ENCODE measurements at regions not wholly inside any gene's neighbourhood (a gene's known extent, or its start where the extent isn't known, plus 50 kb on each side); places are given as distances from the start of the nearest gene placed in this dataset.

- DNase-seq, result no peak
Measured at GRCh38 chr5:97608501-97608900, 425.5 kb upstream of the RIOK2 start.

- DNase-seq, result no peak
Measured at GRCh38 chr5:97618721-97619120, 435.7 kb upstream of the RIOK2 start.

DNA sequence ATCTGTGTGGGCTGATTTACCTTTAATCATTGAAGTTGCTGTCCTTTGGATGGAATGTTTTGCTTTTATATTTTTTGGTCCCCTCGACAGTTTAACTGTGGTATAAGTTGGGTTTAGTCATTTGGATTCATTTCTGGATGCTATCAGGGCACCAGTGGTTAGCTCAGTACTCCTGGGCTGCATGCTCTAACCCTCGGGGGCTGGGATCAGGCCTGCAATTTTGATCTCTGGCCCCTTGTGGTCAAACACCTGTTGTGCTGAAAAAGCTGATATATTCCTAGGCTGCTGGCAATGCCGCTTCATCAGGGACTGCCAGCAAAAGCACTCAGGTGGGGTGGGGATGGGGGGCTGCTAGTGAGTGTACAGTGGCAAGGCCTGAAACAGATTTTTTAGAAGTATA, 440.4 kb upstream of the RIOK2 start:
- DNase-seq, result no peak

DNA sequence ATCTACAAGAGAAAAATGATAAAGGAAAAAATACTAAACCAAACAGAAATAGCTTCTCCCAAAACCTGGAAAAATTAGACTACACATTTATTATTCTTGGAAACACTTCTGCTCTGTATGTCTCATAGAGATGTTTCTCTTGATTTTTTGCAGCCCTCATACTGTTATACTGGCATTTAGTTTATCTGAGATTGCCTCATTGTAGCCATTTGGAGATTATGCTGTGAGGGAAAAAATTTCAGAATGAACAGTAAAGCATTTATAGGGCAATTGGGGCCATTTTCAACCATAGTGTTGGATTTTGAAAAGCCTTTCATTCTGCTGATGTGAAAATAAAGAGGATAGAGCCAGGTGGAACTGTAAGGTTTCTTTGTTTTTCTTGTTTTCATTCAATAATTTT, 441.8 kb upstream of the RIOK2 start:
- DNase-seq, result no peak

DNA sequence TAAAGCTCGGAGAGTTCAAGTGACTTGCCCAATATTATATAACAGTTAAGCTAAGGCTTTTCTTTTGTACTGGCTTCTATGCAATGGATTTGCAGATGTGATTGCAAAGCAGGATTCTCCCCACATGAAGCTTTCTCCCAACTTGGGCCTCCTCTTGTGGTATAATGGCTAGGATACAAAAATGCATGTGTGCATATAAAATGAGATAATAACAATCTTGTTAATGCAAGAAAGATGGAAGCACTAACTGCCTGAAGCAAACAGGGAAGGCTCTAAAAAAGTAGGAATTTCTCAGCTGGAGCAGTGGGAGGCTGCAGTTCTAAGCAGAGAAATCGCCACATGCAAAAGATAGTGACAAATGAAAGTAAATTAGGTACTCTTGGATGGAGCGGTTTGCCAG, 444.2 kb upstream of the RIOK2 start:
- no peak for DNase-seq

DNA sequence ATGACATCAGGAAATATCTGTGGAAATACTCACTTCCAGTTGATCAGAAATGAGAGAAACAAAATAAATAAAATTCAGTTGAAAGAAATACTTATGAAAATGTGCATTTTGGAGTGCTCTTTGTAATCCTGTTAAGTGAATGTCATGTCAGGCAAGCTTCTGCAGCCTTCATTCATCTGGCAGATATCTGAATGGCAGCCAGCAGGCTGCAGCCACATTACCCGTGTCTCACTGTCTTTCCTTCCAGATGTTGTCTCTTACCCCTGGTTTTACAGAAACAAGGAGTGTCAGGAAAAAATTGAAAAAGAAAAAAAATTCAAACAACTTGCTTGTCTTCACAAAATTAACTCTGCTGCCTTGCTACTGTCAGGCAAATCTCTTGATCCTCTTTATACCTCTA, 445.0 kb upstream of the RIOK2 start:
- DNase-seq, result no peak

DNA sequence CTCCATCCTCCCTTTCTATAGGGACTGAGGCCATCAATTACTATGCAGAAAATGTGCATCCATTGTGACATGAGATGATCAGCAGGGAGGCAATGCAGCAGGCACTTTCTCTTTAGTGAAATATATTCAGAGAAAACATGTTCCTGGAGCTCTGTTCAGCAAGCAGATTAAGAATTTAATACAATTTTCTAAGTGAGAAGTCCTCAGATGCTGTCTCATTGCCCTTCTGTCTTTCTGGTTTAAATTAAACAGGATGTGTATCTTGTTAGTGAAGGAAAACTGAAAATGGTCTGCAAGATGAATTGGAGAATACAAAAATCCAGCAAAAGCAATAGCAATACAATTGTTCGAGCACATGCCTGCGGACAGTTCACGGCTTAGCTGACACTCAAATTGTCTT, 445.8 kb upstream of the RIOK2 start:
- no peak for DNase-seq

- no peak for DNase-seq
Measured at GRCh38 chr5:97629276-97629675, 446.2 kb upstream of the RIOK2 start.

GRCh38 chr5:97635553-97635952, 452.5 kb upstream of the RIOK2 start:
- DNase-seq, result no peak

- DNase-seq, result no peak
Measured at GRCh38 chr5:97636766-97637165, 453.7 kb upstream of the RIOK2 start.

- DNase-seq, result no peak
Measured at GRCh38 chr5:97641081-97641480, 458.0 kb upstream of the RIOK2 start.

- DNase-seq, result no peak
Measured at GRCh38 chr5:97644206-97644605, 461.2 kb upstream of the RIOK2 start.

GRCh38 chr5:97644896-97645295, 461.8 kb upstream of the RIOK2 start:
- DNase-seq, result no peak

DNA sequence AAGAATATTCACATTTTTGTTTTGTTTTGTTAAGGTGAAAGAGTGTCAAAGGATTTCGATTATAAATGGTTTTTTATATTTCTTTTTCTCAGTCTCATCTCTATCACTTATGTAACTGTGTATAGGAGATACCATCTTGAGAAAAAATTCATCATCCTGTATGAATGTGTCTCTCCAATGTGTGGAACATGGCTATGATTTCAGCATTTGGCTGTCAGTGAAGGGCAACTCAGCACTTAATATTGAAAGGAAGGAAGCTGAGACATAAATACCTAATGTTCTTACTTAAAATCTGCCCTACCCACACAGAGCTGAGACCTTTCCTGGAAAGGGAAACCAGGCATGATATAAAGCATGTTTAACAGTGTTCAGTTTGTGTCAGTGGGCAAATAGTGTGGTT, 474.2 kb upstream of the RIOK2 start:
- DNase-seq, result no peak

DNA sequence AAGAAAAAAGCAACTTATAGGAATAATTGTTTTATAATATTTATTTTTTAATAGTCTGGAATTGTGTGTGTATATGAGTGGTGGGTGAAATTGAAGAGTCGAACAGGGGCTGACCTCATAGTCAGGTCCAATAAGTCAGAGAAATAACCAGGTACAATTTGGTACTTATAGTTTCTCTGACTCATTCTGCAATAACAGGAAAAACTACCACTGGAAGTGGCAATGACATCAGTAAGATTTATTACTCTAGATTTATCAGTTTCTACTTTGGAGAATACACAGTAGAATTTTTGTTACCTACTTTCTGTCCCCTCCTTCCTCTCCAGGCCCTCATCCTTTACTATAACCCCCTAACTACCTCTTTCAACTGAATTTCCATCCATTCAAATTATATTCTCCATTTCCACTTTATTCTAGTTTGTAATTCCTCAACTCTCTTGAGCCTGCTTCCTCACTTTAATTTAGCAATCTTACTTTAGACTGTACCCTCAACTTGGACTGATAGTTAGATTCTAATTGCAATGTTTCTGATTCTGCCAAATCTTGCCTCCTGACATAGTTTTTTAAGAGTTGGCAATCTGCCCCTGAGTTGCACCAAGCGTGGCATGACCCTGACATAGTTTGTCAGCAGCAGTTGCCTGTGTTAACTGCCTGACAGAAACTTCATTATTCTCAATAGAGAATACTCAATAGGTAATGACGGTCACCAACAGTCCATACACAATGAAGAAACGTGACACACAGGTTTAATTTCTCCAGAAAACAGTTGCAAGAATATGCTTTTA, 475.3 kb upstream of the RIOK2 start:
- DNase-seq, result no peak

DNA sequence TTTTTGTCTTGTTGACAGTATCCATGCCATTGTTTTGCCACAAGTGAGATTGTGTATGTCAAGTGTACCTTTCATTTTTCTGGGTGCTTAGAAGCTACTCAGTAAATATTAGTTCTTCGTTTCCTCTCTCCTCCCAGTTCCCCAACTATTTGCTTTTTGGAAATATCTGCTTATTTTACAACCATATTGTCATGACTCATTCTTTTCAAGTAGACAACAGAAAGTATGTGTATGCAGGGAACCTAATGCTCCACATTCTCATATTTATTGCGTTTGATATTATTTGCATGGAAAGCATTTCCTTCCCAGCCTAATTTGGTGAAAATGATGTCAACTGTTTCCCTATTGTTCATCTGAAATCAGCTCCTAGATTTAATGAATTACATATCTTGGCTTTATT, 483.7 kb upstream of the RIOK2 start:
- no peak for DNase-seq

DNA sequence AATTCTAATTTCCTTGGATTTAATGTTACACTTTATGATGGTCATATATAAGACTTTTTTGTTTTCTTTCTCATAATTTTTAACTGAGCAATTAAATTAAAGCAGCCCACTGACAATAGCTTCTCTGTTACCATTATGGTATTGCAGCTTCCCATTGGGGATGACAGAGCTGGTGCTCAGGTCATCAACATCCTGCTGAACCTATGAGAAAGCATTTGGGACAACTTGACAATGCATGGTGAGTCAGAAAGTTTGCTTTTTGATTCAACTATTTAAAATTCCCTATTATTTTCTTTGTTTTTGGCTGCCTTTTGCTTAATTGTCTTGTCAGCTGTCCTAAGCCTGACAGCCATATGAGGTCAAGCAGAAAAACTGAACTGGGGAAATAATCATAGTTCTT, 487.4 kb upstream of the RIOK2 start:
- no peak for DNase-seq

DNA sequence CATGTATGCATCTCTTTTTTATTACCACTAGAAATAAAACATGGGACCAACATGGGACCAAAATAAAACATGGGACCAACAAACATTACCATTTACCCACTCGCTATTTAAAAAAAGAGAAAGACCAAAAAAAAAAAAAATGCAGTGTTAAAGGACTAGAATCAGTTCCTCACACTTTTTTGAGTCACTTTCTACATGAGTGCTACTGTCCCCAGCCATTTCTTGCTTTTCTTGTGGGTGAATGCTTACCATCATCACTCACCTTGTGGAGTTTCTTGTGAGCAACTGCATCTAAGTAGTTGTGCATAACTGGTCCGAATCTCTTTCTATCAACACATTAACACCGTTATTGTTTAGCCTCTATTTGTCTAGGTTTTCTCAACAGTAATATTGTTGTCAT, 493.6 kb upstream of the RIOK2 start:
- DNase-seq, result no peak

DNA sequence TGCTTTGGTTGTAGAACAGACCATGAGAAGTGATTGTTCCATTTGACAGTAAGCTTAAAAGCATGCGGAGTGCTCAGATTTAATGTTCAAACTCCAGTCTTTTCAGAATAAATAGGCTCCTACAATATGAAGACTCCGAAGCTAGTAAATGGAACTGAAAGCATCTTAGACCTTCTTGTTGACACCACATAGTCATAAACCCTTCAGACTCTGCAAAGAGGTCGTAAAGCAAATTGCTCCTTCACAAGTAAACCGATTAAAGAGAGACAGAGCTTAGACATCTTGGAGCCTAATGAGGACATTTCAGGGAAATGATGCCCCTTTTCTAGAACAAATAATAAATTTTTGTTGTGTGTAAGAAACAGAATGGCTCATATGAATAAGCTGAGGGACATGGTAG, 511.0 kb upstream of the RIOK2 start:
- DNase-seq, result no peak

DNA sequence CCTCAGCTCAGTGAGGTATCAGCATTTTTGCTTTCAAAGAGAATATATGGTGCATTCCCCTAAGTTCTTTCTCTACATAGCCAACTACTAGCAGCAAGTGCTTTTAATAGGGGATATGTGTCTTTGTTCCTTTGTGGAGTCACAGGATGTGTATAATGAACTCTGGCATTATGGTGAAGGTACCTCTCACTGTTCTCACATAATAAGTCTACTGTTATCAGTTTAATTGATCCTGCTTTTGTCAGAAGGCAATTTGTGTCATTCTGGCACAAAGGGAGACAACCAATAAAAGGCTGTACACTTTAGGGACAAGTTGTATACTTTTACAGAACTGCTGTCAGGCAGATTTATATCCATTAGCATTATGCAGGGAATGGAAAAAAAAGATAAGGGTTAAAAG, 531.4 kb upstream of the RIOK2 start:
- no peak for DNase-seq

- DNase-seq, result no peak
Measured at GRCh38 chr5:97726106-97726505, 543.1 kb upstream of the RIOK2 start.

DNA sequence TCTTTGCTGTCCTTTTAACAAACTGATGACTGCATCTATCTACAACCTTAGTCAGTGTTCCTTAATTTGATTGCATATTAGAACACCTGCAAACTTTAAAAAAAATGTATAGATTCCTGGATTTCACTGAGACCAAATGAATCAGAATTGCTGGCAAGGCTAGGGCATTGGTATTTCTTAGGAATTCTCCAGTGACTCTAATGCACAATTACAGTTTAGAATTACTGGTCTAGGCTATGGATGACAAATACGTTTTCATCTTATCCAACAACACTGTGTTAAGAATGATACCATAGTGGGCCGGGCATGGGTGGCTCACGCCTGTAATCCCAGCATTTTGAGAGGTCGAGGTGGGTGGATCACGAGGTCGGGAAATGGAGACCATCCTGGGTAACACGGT, 545.9 kb upstream of the RIOK2 start:
- no peak for DNase-seq

DNA sequence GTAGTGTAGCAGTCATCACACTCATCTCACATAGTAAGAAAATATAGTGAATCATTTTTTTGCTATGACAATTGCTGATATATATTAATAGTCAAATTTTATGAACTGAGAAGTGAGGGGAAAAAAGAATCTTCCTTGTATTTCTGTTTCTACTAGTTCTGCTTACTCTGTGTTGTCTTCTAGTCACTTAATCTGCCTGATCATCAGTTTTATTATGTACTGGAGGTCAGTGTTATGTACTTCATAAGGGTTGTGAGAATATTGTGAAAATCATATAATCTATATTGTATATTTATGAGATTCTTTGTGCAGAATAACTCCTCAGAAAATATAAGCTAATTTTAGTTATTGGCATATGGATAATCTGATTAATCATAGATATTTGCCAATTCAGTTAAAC, 546.9 kb upstream of the RIOK2 start:
- DNase-seq, result no peak

DNA sequence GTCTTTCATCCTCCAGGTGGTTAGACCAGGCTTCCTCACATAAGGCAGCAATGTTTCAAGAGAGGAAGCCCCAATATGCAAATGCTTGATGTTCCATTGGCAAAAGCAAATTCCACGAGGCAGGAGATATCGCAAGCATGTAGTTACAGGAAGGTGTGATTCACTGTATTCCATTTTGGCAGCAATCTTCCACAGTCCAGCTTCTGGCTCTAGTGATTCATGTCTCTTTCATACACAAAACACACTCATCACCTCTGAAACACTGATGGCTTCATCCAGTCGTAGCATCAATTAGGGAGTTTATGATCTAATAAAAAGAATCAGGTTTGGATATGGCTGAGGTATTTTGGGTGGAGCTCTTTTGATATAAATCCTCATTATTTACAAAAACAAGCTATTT, 552.2 kb upstream of the RIOK2 start:
- no peak for DNase-seq

DNA sequence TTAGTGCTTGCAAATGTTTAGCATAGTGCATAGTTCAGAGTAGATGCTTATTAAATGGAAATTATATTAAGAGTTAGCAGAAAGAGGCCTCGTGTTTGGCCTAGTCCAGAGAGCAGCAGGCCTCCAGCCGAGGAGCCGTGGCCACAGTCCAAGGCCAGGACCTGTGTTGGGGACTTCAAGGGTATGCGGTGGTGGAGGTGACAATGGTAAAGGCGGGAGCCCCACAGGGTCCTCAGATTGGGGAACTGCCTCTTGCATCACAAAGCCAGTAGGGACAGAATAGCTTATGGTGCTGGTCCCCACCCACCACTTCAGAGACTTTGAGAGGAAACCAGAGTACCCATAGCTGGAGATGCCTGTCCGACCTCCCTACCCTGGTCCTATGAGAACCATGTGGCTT, 554.6 kb upstream of the RIOK2 start:
- DNase-seq, result no peak

DNA sequence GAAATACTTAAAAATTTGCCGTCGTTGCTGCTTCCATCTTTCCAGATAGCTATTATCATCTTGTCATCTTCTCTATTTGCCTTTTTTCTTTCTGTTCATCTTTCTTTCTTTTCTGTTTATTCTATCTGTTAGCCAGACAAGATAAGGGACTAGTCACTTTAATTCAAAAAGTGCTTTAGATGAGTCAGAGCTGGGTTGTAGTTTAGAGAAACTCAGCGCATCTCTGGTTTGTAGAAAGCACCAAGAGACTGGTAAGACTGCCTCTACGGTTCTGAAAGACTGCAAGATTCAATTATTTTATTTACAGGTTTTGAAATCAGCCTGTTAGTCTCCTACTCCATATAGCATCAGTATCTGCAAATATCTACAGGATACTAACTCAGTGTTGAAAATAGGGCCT, 562.8 kb upstream of the RIOK2 start:
- DNase-seq, result no peak
